Astrocyte (in vitro differentiated cells and primary cell): ENCODE measurements at regions not wholly inside any gene's neighbourhood (a gene's known extent, or its start where the extent isn't known, plus 50 kb on each side); places are given as distances from the start of the nearest gene placed in this dataset.

Experiments
- EZH2 ChIP-seq: IDR thresholded peaks from 2 replicates; pipeline ENCODE4 v1.6.1; 2012; ENCODE audit warnings: mild to moderate bottlenecking, low read length, inconsistent platforms; ENCODE audit not compliant: insufficient read depth
- TF ChIP-seq, protein P1 (sequence below): IDR thresholded peaks from 2 replicates; pipeline ENCODE4 v1.5.1; 2011; ENCODE audit warnings: low read depth, mild to moderate bottlenecking, inconsistent platforms, low read length, moderate library complexity; ENCODE audit not compliant: insufficient read depth

GRCh38 chr18:78816916-78817315 lies 162.7 kb upstream of the SALL3 start:
- TF ChIP-seq, protein P1, sequence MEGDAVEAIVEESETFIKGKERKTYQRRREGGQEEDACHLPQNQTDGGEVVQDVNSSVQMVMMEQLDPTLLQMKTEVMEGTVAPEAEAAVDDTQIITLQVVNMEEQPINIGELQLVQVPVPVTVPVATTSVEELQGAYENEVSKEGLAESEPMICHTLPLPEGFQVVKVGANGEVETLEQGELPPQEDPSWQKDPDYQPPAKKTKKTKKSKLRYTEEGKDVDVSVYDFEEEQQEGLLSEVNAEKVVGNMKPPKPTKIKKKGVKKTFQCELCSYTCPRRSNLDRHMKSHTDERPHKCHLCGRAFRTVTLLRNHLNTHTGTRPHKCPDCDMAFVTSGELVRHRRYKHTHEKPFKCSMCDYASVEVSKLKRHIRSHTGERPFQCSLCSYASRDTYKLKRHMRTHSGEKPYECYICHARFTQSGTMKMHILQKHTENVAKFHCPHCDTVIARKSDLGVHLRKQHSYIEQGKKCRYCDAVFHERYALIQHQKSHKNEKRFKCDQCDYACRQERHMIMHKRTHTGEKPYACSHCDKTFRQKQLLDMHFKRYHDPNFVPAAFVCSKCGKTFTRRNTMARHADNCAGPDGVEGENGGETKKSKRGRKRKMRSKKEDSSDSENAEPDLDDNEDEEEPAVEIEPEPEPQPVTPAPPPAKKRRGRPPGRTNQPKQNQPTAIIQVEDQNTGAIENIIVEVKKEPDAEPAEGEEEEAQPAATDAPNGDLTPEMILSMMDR = no peak
- no peak for TF ChIP-seq EZH2
